ENCODE measurements at regions not wholly inside any gene's neighbourhood (a gene's known extent, or its start where the extent isn't known, plus 50 kb on each side); places are given as distances from the start of the nearest gene placed in this dataset.

DNA sequence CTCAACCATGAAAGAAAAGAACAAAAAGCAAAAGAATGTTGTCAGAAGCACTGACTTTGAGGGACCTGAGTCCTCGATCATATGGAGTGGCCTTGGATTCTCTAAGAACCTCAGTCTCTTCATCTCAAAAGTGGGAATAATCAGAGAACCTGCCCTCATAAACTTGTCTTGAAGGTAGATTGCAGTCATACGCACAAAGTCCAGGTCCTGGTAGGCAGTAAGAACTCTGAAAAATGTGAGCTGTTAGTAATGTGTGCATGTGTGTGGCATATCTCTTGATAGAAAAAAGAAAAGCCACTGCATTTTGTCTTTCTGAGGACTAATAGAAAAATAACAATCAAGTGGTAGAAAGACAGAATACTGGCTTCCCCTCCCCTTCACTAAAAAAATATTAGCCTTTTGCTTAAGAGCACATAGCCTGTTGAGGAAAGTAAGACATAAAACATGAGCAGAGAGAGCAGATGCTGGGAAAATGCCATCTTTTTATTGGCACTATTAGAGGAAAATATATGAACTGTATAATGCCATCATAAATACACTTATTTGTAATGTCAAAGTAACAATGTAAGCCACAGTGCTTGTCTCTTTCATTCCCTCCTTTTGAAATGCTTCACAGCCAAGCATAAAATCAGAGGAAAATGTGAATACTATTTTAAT, 205.1 kb upstream of the TBX3 start:
- TF ChIP-seq, protein P1, sequence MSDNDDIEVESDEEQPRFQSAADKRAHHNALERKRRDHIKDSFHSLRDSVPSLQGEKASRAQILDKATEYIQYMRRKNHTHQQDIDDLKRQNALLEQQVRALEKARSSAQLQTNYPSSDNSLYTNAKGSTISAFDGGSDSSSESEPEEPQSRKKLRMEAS (IDR thresholded peaks at IDR 0.05; ENCODE audit: low read depth, low read length) = no peak
- no peak for TF ChIP-seq MYC (IDR thresholded peaks at IDR 0.05; ENCODE audit: low read depth, low read length)
- TF ChIP-seq POLR2A (IDR thresholded peaks at IDR 0.05; ENCODE audit: extremely low read depth, insufficient read length) = no peak
- TF ChIP-seq, protein P2, sequence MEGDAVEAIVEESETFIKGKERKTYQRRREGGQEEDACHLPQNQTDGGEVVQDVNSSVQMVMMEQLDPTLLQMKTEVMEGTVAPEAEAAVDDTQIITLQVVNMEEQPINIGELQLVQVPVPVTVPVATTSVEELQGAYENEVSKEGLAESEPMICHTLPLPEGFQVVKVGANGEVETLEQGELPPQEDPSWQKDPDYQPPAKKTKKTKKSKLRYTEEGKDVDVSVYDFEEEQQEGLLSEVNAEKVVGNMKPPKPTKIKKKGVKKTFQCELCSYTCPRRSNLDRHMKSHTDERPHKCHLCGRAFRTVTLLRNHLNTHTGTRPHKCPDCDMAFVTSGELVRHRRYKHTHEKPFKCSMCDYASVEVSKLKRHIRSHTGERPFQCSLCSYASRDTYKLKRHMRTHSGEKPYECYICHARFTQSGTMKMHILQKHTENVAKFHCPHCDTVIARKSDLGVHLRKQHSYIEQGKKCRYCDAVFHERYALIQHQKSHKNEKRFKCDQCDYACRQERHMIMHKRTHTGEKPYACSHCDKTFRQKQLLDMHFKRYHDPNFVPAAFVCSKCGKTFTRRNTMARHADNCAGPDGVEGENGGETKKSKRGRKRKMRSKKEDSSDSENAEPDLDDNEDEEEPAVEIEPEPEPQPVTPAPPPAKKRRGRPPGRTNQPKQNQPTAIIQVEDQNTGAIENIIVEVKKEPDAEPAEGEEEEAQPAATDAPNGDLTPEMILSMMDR (IDR thresholded peaks at IDR 0.05; ENCODE audit: low read depth, low read length) = no peak
- no peak for DNase-seq (ENCODE audit: low read depth)

DNA sequence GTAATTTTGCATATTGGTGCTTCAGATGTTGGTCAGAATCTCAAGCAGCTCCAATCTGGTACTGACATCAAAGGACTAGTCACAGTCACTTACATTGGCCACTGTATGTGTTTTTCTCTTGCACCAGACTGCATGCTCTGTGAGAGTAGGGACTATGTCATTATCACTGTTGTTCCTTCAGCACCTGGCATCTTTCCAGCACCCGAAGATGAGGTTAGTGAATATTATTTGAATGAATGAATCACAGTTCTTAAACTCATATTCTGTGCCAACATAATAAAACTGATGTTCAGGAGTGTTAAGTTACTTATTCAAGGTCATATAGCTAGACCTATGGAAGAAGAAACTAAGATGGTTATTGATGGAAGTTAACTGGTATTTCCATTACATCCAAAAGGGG, 204.5 kb upstream of the TBX3 start:
- H3K4me3 ChIP-seq (ENCODE audit: low read depth, low read length) = no peak overlapping the region
- DNase-seq (ENCODE audit: low read depth) = no peak
- TF ChIP-seq, protein P2 (IDR thresholded peaks at IDR 0.05; ENCODE audit: low read depth, low read length) = no peak
- no peak for TF ChIP-seq POLR2A (IDR thresholded peaks at IDR 0.05; ENCODE audit: extremely low read depth, insufficient read length)
- TF ChIP-seq, protein P1 (IDR thresholded peaks at IDR 0.05; ENCODE audit: low read depth, low read length) = no peak
- no peak for TF ChIP-seq MYC (IDR thresholded peaks at IDR 0.05; ENCODE audit: low read depth, low read length)

More for the DNA sequence above, 205.1 kb upstream of the TBX3 start:
- H3K4me3 ChIP-seq (ENCODE audit: low read depth, low read length) = no peak overlapping the region

DNA sequence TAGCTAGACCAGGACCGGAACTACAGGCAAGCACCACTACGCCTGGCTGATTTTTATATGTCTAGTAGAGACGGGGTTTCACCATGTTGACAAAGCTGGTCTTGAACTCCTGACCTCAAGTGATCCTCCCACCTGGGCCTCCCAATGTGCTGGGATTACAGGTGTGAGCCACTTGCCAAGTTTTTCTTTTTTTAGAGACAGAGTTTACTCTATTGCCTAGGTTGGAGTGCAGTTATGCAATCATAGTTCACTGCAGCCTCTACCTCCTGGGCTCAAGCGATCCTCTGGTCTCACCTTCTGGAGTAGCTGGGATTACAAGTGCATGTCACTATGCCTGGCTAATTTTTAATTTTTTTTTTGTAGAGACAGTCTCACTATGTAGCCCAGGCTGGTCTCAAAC, 201.5 kb upstream of the TBX3 start:
- no peak for DNase-seq (ENCODE audit: low read depth)
- TF ChIP-seq POLR2A (IDR thresholded peaks at IDR 0.05; ENCODE audit: extremely low read depth, insufficient read length) (no peak), MYC (IDR thresholded peaks at IDR 0.05; ENCODE audit: low read depth, low read length) (no peak)
- TF ChIP-seq, protein P2 (IDR thresholded peaks at IDR 0.05; ENCODE audit: low read depth, low read length) = no peak
- TF ChIP-seq, protein P1 (IDR thresholded peaks at IDR 0.05; ENCODE audit: low read depth, low read length) = no peak
- H3K4me3 ChIP-seq (ENCODE audit: low read depth, low read length) = no peak overlapping the region

DNA sequence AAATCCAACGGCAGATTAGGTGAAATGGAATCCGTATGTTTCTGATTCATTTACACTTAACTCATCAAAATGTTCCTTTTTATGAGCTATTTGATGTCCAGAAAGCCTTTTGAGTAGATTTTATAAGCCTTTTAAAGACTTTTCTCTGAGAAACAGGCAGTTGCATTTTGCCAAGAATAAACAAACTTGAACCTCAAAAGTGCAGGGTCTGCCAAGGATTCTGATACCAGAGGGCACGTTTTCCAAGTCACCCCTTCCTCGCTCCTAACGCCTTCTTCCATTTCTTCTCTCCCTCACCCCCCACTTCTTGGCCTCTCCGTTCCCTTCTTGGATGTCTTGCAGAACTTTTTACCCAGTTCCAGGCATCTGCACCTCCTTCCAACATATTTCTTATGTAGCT, 200.6 kb upstream of the TBX3 start:
- DNase-seq (ENCODE audit: low read depth) = no peak
- no peak for TF ChIP-seq MYC (IDR thresholded peaks at IDR 0.05; ENCODE audit: low read depth, low read length)
- TF ChIP-seq, protein P2 (IDR thresholded peaks at IDR 0.05; ENCODE audit: low read depth, low read length) = no peak
- no peak for TF ChIP-seq POLR2A (IDR thresholded peaks at IDR 0.05; ENCODE audit: extremely low read depth, insufficient read length)
- TF ChIP-seq, protein P1 (IDR thresholded peaks at IDR 0.05; ENCODE audit: low read depth, low read length) = no peak
- H3K4me3 ChIP-seq (ENCODE audit: low read depth, low read length) = no peak overlapping the region

DNA sequence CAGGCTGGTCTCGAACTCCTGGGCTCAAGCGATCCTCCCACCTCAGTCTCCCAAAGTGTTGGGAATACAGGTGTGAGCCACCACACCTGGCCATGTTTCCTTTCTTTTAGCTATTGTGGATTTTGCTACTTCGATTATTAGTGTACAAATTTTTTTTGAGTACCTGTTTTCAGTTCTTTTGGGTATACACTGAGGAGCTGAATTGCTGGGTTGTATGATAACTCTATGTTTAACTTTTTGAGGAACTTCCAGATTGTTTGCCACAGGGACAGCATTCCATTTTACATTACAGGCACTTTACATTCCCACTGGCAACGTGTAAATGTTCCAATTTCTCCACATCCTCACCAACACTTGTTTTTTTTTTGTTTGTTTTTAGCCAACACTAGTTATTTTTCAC, 198.1 kb upstream of the TBX3 start:
- no peak for DNase-seq (ENCODE audit: low read depth)
- TF ChIP-seq, protein P2 (IDR thresholded peaks at IDR 0.05; ENCODE audit: low read depth, low read length) = no peak
- TF ChIP-seq MYC (IDR thresholded peaks at IDR 0.05; ENCODE audit: low read depth, low read length) = no peak
- TF ChIP-seq, protein P1 (IDR thresholded peaks at IDR 0.05; ENCODE audit: low read depth, low read length) = no peak
- TF ChIP-seq POLR2A (IDR thresholded peaks at IDR 0.05; ENCODE audit: extremely low read depth, insufficient read length) = no peak
- no peak overlapping the region for H3K4me3 ChIP-seq (ENCODE audit: low read depth, low read length)
